BE2C (cell line): ENCODE measurements at regions not wholly inside any gene's neighbourhood (a gene's known extent, or its start where the extent isn't known, plus 50 kb on each side); places are given as distances from the start of the nearest gene placed in this dataset.

Experiments
- DNase-seq: peaks from one replicate; pipeline ENCODE4 v3.0.0-alpha.2; 2020
- H3K27me3 ChIP-seq: fragments of 250-450 bp; sonication (Bioruptor Pico); 2 replicates; pipeline ENCODE4 v1.5.1; 2020; ENCODE audit warnings: mild to moderate bottlenecking
- H3K36me3 ChIP-seq: fragments of 250-450 bp; sonication (Bioruptor Pico); 2 replicates; pipeline ENCODE4 v1.5.1; 2020; ENCODE audit warnings: mild to moderate bottlenecking
- H3K4me1 ChIP-seq: fragments of 250-450 bp; sonication (Bioruptor Pico); 2 replicates; pipeline ENCODE4 v1.5.1; 2020
- H3K4me3 ChIP-seq: 2 replicates; pipeline ENCODE4 v1.5.1; 2011; ENCODE audit warnings: low read depth, low read length
- H3K9me3 ChIP-seq: fragments of 250-450 bp; sonication (Bioruptor Pico); 2 replicates; pipeline ENCODE4 v1.5.1; 2020
- TF ChIP-seq, protein P1 (sequence below): IDR thresholded peaks from 2 replicates; pipeline ENCODE4 v1.5.1; 2012; ENCODE audit warnings: mild to moderate bottlenecking, low read depth, low read length

DNA sequence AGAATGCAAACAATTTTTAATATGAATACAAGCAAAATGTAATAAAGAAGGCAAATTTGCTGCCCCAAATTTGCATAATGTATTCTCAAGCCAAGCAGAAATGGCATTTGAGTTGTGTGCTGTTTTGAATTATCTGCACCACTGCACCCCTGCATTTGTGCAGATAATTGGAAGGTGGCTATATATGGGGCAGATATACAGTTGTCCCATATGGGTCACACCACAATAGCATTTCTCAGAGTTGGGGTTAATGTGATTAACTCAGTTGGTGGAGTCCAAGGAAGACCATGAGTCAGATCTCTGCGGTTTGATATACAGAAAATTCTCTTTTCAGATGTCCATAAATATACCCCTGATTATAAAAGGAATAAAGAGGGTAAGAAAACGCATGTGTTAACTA is 68.9 kb upstream of the EXOC4 start:
- TF ChIP-seq, protein P1, sequence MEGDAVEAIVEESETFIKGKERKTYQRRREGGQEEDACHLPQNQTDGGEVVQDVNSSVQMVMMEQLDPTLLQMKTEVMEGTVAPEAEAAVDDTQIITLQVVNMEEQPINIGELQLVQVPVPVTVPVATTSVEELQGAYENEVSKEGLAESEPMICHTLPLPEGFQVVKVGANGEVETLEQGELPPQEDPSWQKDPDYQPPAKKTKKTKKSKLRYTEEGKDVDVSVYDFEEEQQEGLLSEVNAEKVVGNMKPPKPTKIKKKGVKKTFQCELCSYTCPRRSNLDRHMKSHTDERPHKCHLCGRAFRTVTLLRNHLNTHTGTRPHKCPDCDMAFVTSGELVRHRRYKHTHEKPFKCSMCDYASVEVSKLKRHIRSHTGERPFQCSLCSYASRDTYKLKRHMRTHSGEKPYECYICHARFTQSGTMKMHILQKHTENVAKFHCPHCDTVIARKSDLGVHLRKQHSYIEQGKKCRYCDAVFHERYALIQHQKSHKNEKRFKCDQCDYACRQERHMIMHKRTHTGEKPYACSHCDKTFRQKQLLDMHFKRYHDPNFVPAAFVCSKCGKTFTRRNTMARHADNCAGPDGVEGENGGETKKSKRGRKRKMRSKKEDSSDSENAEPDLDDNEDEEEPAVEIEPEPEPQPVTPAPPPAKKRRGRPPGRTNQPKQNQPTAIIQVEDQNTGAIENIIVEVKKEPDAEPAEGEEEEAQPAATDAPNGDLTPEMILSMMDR, result no peak
- no peak overlapping the region for H3K4me3 ChIP-seq
- DNase-seq, result no peak
- H3K27me3 ChIP-seq, result no peaks in the 10 kb centered on the region
- peaks cover 17% of the 10 kb centered on the region for H3K4me1 ChIP-seq
- H3K9me3 ChIP-seq, result no peaks in the 10 kb centered on the region
- no peaks in the 10 kb centered on the region for H3K36me3 ChIP-seq

DNA sequence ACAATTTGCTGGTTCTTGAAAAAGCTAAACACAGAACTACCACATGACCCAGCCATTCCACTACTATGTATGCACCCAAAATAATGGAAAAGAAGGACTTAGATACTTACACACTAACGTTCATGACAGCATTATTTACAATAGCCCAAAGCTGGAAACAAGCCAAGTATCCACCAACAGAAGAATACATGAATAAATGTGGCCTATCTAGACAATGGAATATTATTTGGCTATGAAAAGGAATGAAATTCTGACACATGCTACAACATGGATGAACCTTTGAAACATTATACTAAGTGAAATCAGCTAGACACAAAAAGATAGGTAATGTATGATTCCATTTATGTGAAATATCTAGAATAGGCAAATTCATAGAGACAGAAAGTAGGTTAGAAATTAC is 67.4 kb upstream of the EXOC4 start:
- TF ChIP-seq, protein P1, result no peak
- H3K36me3 ChIP-seq, result no peaks in the 10 kb centered on the region
- H3K9me3 ChIP-seq, result no peaks in the 10 kb centered on the region
- no peaks in the 10 kb centered on the region for H3K27me3 ChIP-seq
- H3K4me3 ChIP-seq, result no peak overlapping the region
- H3K4me1 ChIP-seq, result peaks cover 17% of the 10 kb centered on the region
- DNase-seq, result no peak

DNA sequence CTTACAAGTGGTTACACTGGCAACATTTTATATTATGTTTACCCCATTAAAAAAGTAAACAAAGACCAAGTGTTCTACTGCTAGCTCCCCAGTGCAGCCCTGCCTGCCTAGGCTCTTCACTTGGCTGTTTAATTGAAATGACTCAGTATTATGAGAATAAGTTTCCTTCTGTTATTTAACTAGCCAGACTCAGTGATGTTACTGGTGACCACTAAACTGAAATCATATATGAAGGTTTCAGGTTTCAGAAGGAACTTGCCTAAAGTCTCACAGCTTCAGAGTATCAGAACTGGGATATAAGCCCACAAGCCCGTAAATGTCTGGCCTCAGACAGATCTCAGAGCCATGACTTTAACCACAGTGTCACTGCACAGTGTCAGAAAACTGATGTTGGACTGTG is 66.8 kb upstream of the EXOC4 start:
- H3K27me3 ChIP-seq, result no peaks in the 10 kb centered on the region
- H3K4me1 ChIP-seq, result peaks cover 17% of the 10 kb centered on the region
- H3K9me3 ChIP-seq, result no peaks in the 10 kb centered on the region
- TF ChIP-seq, protein P1, result no peak
- no peak for DNase-seq
- no peak overlapping the region for H3K4me3 ChIP-seq
- no peaks in the 10 kb centered on the region for H3K36me3 ChIP-seq

DNA sequence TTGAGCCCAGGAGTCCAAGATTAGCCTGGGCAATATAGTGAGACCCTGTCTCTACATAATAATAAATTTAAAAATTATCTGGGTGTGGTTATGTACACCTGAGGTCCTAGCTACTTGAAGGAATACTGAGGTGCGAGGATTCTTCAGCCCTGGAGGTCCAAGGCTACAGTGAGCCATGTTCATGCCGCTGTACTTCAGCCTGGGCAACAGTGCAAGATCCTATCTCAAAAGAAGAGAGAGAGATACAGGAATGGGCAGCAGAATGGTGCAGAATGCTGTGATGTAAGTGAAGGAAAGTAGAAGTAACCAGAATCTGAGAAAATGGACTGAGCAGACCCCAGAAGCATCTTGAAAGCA is 62.7 kb upstream of the EXOC4 start:
- H3K27me3 ChIP-seq, result no peaks in the 10 kb centered on the region
- TF ChIP-seq, protein P1, result no peak
- no peaks in the 10 kb centered on the region for H3K4me1 ChIP-seq
- H3K9me3 ChIP-seq, result no peaks in the 10 kb centered on the region
- H3K4me3 ChIP-seq, result no peak overlapping the region
- no peaks in the 10 kb centered on the region for H3K36me3 ChIP-seq
- no peak for DNase-seq

DNA sequence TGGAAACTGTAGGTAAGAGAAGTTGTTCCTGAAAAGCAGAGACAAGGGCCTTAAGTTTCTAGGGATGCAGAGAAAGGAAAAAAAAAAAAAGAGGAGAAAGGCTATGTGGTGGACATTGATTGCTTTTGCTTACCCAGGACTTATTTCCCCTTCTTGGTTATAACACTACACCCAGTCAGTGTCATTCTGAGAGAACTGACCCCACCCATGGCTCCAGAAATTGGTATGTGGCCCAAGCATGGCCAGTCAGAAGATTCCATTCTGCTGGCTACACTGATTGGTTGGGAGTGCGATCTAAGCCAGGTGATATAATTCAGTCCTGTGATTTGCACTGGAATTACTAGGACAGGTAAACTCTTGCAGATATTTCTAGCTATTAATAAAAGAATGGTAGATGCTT is 62.2 kb upstream of the EXOC4 start:
- Histone ChIP-seq H3K9me3 (no peaks in the 10 kb centered on the region), H3K4me3 (no peak overlapping the region), H3K27me3 (no peaks in the 10 kb centered on the region), H3K4me1 (no peaks in the 10 kb centered on the region), H3K36me3 (no peaks in the 10 kb centered on the region)
- DNase-seq, result no peak
- TF ChIP-seq, protein P1, result no peak

DNA sequence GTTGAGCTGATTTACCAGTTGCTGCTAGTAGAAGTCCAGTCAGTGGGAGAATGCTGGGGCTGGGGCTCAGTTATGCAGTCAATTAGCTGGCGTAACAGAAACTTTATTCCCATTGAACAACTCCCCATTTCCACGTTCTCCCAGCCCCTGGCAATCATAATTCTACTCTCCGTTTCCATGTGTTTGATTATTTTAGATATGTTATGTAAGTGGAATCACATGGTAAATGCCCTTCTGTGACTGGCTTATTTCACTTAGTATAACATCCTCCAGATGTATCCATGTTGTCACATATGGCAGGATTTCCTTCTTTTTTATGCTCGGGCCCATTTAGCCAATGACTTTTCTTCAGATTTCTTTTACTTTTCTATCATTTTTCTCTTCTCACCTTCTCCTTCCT is 61.1 kb upstream of the EXOC4 start:
- Histone ChIP-seq H3K9me3 (no peaks in the 10 kb centered on the region), H3K4me3 (no peak overlapping the region), H3K36me3 (no peaks in the 10 kb centered on the region), H3K27me3 (no peaks in the 10 kb centered on the region), H3K4me1 (no peaks in the 10 kb centered on the region)
- TF ChIP-seq, protein P1, result no peak
- no peak for DNase-seq
